Smooth muscle cell (in vitro differentiated cells): ENCODE measurements at regions not wholly inside any gene's neighbourhood (a gene's known extent, or its start where the extent isn't known, plus 50 kb on each side); places are given as distances from the start of the nearest gene placed in this dataset.
"Not testable (repeated sequence)": the region's sequence is repeated elsewhere in the genome, so short reads cannot be mapped to it uniquely, and the experiment has no call there.

Source experiments
- DNase-seq: peaks from one replicate; lab custom pipeline; 2025; ENCODE audit not compliant: unreplicated experiment; lab: John Stamatoyannopoulos, UW
- H2AFZ ChIP-seq: fragments of 200-600 bp; sonication (generic); 2 replicates; pipeline ENCODE4 v1.6.0; 2016; ENCODE audit warnings: antibody characterized with exemption, low read depth, mild to moderate bottlenecking
- H3F3A ChIP-seq: fragments of 200-600 bp; sonication (generic); 2 replicates; pipeline ENCODE4 v1.6.0; 2017; ENCODE audit warnings: antibody characterized with exemption, low read depth
- H3K27ac ChIP-seq: fragments of 200-600 bp; sonication (generic); 2 replicates; pipeline ENCODE4 v1.5.1; 2016; ENCODE audit warnings: low read depth, mild to moderate bottlenecking
- H3K27me3 ChIP-seq: fragments of 200-600 bp; sonication (generic); 2 replicates; pipeline ENCODE4 v1.6.1; 2016; ENCODE audit warnings: low read depth, mild to moderate bottlenecking
- H3K36me3 ChIP-seq: fragments of 200-600 bp; sonication (generic); 2 replicates; pipeline ENCODE4 v1.5.1; 2016; ENCODE audit warnings: low read depth
- H3K4me1 ChIP-seq: fragments of 200-600 bp; sonication (generic); 2 replicates; pipeline ENCODE4 v1.5.1; 2016; ENCODE audit warnings: low read depth
- H3K4me2 ChIP-seq: fragments of 200-600 bp; sonication (generic); 2 replicates; pipeline ENCODE4 v1.6.0; 2016; ENCODE audit warnings: mild to moderate bottlenecking
- H3K4me3 ChIP-seq: fragments of 200-600 bp; sonication (generic); 2 replicates; pipeline ENCODE4 v1.5.1; 2016; ENCODE audit warnings: mild to moderate bottlenecking
- H3K79me2 ChIP-seq: fragments of 200-600 bp; sonication (generic); 2 replicates; pipeline ENCODE4 v1.6.0; 2016; ENCODE audit warnings: low read depth, mild to moderate bottlenecking
- H3K9ac ChIP-seq: fragments of 200-600 bp; sonication (generic); 2 replicates; pipeline ENCODE4 v1.6.0; 2016; ENCODE audit warnings: low read depth
- H3K9me3 ChIP-seq: fragments of 200-600 bp; sonication (generic); replicated peaks from 2 replicates; pipeline ENCODE4 v1.5.1; 2016; ENCODE audit warnings: low read depth
- H4K20me1 ChIP-seq: fragments of 200-600 bp; sonication (generic); 2 replicates; pipeline ENCODE4 v1.6.0; 2016; ENCODE audit warnings: low read depth
- WGBS: methylation state at CpG from one replicate; pipeline ENCODE4 v1.1.7; 2016; ENCODE audit warnings: low lambda C conversion rate; 5-methylcytosine and 5-hydroxymethylcytosine counted together
- TF ChIP-seq, protein P1 (sequence below): fragments of 200-600 bp; sonication (generic); IDR thresholded peaks from 2 replicates; pipeline ENCODE4 v1.5.1; 2017; ENCODE audit warnings: borderline replicate concordance, mild to moderate bottlenecking, antibody characterized with exemption; ENCODE audit not compliant: insufficient read depth, poor library complexity, severe bottlenecking

DNA sequence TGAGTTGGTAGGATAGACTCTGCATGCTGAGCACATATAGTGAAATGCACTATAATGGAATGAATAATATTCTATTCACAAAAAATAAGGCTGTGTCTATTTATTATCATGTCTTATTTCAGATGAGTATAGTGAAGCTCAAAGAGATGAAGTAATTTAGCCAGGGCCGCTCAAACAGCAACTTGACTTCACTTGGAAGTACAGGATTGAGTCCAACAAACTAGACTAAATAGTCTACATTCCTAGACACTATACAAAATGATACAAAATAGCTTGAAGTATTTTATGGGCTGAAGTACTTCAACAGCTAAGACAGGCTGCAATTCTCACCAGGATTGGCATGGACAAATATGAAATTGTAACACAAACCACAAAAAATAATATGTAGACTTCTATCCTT is 144.5 kb upstream of the DST start:
- DNase-seq, result no peak
- H3K4me2 ChIP-seq, result no peak overlapping the region
- H3K79me2 ChIP-seq, result peaks cover 33% of the 10 kb centered on the region
- no peaks in the 10 kb centered on the region for H3K9me3 ChIP-seq
- no peaks in the 10 kb centered on the region for H3K4me1 ChIP-seq
- 46% methylated on average over 1 of the region's 1 CpG for WGBS
- no peak overlapping the region for H3K9ac ChIP-seq
- H3K4me3 ChIP-seq, result no peak overlapping the region
- H2AFZ ChIP-seq, result no peak overlapping the region
- H3F3A ChIP-seq, result no peaks in the 10 kb centered on the region
- no peaks in the 10 kb centered on the region for H3K27me3 ChIP-seq
- peak overlapping the region; percentile 21 for H3K27ac ChIP-seq
- TF ChIP-seq, protein P1, sequence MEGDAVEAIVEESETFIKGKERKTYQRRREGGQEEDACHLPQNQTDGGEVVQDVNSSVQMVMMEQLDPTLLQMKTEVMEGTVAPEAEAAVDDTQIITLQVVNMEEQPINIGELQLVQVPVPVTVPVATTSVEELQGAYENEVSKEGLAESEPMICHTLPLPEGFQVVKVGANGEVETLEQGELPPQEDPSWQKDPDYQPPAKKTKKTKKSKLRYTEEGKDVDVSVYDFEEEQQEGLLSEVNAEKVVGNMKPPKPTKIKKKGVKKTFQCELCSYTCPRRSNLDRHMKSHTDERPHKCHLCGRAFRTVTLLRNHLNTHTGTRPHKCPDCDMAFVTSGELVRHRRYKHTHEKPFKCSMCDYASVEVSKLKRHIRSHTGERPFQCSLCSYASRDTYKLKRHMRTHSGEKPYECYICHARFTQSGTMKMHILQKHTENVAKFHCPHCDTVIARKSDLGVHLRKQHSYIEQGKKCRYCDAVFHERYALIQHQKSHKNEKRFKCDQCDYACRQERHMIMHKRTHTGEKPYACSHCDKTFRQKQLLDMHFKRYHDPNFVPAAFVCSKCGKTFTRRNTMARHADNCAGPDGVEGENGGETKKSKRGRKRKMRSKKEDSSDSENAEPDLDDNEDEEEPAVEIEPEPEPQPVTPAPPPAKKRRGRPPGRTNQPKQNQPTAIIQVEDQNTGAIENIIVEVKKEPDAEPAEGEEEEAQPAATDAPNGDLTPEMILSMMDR, result no peak
- no peaks in the 10 kb centered on the region for H4K20me1 ChIP-seq
- no peaks in the 10 kb centered on the region for H3K36me3 ChIP-seq

DNA sequence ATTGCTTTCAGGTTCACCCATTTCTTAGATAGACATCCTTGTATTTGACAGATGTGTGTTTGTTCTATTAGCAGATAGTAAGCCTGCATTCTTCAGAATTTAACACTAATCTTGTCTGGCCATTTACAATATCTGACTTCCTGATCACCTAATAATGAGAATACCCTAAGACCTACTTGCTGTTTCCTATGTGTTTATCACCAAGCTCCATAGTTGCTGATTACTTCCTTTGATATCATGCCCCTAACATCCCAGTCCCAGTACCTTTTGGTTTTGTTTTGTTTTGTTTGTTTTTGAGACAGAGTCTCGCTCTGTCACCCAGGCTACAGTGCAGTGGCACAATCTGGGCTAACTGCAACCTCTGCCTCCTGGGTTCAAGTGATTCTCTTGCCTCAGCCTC is 143.6 kb upstream of the DST start:
- Histone ChIP-seq H3K4me3 (no peak overlapping the region), H4K20me1 (no peaks in the 10 kb centered on the region), H3K79me2 (peaks cover 24% of the 10 kb centered on the region), H3K27me3 (no peaks in the 10 kb centered on the region), H3K27ac (no peak overlapping the region), H3K9me3 (no peaks in the 10 kb centered on the region), H3K4me1 (no peaks in the 10 kb centered on the region), H3F3A (no peaks in the 10 kb centered on the region), H2AFZ (no peak overlapping the region), H3K36me3 (no peaks in the 10 kb centered on the region), H3K4me2 (no peak overlapping the region), H3K9ac (no peak overlapping the region)
- TF ChIP-seq, protein P1, result no peak
- 94% methylated on average over 1 of the region's 1 CpG for WGBS
- no peak for DNase-seq

DNA sequence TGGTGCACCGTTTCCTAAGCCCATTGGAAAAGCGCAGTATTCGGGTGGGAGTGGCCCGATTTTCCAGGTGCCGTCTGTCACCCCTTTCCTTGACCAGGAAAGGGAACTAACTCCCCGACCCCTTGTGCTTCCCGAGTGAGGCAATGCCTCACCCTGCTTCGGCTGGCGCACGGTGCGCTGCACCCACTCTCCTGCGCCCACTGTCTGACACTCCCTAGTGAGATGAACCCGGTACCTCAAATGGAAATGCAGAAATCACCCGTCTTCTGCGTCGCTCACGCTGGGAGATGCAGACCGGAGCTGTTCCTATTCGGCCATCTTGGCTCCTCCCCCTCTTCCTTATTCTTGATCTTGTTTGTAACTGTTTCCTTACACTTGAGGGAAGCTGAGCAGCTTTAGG is 142.8 kb upstream of the DST start:
- not testable (repeated sequence) for H3K4me2 ChIP-seq, H3K9ac ChIP-seq, H4K20me1 ChIP-seq, H2AFZ ChIP-seq, H3K36me3 ChIP-seq, DNase-seq, H3K27me3 ChIP-seq, H3K27ac ChIP-seq, H3F3A ChIP-seq, H3K9me3 ChIP-seq, H3K4me3 ChIP-seq, H3K4me1 ChIP-seq
- H3K79me2 ChIP-seq, result peaks cover 18% of the 10 kb centered on the region
- WGBS, result 75% methylated on average over 18 of the region's 19 CpGs

DNA sequence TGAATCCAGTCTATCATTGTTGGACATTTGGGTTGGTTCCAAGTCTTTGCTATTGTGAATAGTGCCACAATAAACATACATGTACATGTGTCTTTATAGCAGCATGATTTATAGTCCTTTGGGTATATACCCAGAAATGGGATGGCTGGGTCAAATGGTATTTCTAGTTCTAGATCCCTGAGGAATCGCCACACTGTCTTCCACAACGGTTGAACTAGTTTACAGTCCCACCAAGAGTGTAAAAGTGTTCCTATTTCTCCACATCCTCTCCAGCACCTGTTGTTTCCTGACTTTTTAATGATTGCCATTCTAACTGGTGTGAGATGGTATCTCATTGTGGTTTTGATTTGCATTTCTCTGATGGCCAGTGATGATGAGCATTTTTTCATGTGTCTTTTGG is 137.4 kb upstream of the DST start:
- H3K36me3 ChIP-seq, H3K27me3 ChIP-seq, DNase-seq, H3F3A ChIP-seq, H3K79me2 ChIP-seq, H3K27ac ChIP-seq, H3K4me3 ChIP-seq, H3K4me2 ChIP-seq, H3K9ac ChIP-seq, H3K4me1 ChIP-seq, H3K9me3 ChIP-seq, H4K20me1 ChIP-seq, H2AFZ ChIP-seq: not testable (repeated sequence)
- 100% methylated on average over 2 of the region's 2 CpGs for WGBS

DNA sequence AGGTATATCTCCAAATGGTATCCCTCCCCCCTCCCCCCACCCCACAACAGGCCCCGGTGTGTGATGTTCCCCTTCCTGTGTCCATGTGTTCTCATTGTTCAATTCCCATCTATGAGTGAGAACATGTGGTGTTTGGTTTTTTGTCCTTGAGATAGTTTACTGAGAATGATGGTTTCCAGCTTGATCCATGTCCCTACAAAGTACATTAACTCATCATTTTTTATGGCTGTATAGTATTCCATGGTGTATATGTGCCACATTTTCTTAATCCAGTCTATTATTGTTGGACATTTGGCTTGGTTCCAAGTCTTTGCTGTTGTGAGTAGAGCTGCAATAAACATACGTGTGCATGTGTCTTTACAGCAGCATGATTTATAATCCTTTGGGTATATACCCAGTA is 135.8 kb upstream of the DST start:
- not testable (repeated sequence) for H3K4me2 ChIP-seq, H2AFZ ChIP-seq, H3K4me1 ChIP-seq, H4K20me1 ChIP-seq, H3K27me3 ChIP-seq, H3K27ac ChIP-seq, H3F3A ChIP-seq, H3K9ac ChIP-seq, H3K4me3 ChIP-seq, H3K36me3 ChIP-seq, H3K9me3 ChIP-seq, DNase-seq
- H3K79me2 ChIP-seq, result peaks cover 10% of the 10 kb centered on the region
- 98% methylated on average over 2 of the region's 2 CpGs for WGBS
